Spleen (tissue), 11 donors: ENCODE measurements at regions not wholly inside any gene's neighbourhood (a gene's known extent, or its start where the extent isn't known, plus 50 kb on each side); places are given as distances from the start of the nearest gene placed in this dataset.

Source experiments
- DNase-seq: peaks from one replicate; pipeline ENCODE4 v3.0.0-alpha.2; 2020
- H3K27ac ChIP-seq, 8 donors: fragments of 200-600 bp; sonication (generic) in 7 of 8; 1 replicate in 4 of 8; 2 replicates in 4 of 8; pipeline versions ENCODE4 v1.5.0 to v1.8.0; 2016 to 2021; ENCODE audit warnings: inconsistent platforms in 4 of 8, mild to moderate bottlenecking in 4 of 8, moderate library complexity in 1 of 8
- H3K27me3 ChIP-seq, 7 donors: fragments of 200-600 bp; sonication (generic) in 6 of 7; replicated peaks in 1 of 7; 1 replicate in 4 of 7; 2 replicates in 3 of 7; pipeline versions ENCODE4 v1.5.0 to v1.8.0; 2016 to 2021; ENCODE audit warnings: inconsistent platforms in 3 of 7, mild to moderate bottlenecking in 1 of 7
- H3K36me3 ChIP-seq, 6 donors: fragments of 200-600 bp; sonication (generic) in 5 of 6; 1 replicate in 4 of 6; 2 replicates in 2 of 6; pipeline versions ENCODE4 v1.5.0 to v1.8.0; 2016 to 2021; ENCODE audit warnings: inconsistent platforms in 2 of 6
- H3K4me1 ChIP-seq, 6 donors: fragments of 200-600 bp; sonication (generic) in 5 of 6; 1 replicate in 3 of 6; 2 replicates in 3 of 6; pipeline versions ENCODE4 v1.5.0 to v1.8.0; 2016 to 2021; ENCODE audit warnings: inconsistent platforms in 3 of 6
- H3K4me3 ChIP-seq, 8 donors: fragments of 200-600 bp; sonication (generic) in 7 of 8; 1 replicate in 4 of 8; 2 replicates in 4 of 8; pipeline versions ENCODE4 v1.5.0 to v1.8.0; 2016 to 2021; ENCODE audit warnings: inconsistent platforms in 4 of 8, mild to moderate bottlenecking in 4 of 8, moderate library complexity in 2 of 8
- H3K9me3 ChIP-seq, 8 donors: fragments of 200-600 bp; sonication (generic) in 7 of 8; 1 replicate in 4 of 8; 2 replicates in 4 of 8; pipeline versions ENCODE4 v1.5.0 to v1.8.0; 2016 to 2021; ENCODE audit warnings: inconsistent platforms in 4 of 8
- CTCF ChIP-seq, 11 experiments: fragments of 200-600 bp in 7 of 11; fragments of 450-650 bp in 4 of 11; sonication (generic) in 4 of 11; IDR thresholded peaks in 8 of 11; conservative IDR thresholded peaks in 3 of 11; 1 replicate in 7 of 11; 2 replicates in 4 of 11; pipeline versions ENCODE4 v1.4.0 to v1.8.0; 2016 to 2021; ENCODE audit warnings: antibody characterized with exemption in 11 of 11, inconsistent platforms in 4 of 11, mild to moderate bottlenecking in 1 of 11
- POLR2A ChIP-seq, 3 donors: fragments of 450-650 bp; IDR thresholded peaks; one replicate each; pipeline ENCODE4 v1.5.1; 2017; ENCODE audit warnings: antibody characterized with exemption in 3 of 3, mild to moderate bottlenecking in 1 of 3
- POLR2AphosphoS5 ChIP-seq, 3 donors: sonication (generic); formaldehyde crosslinking; IDR thresholded peaks; one replicate each; pipeline ENCODE4 v1.5.1; 2017; ENCODE audit warnings: antibody characterized with exemption in 3 of 3
- WGBS, 5 donors: extraction: QIAGEN DNeasy Blood & Tissue Kit in 3 of 5; methylation state at CpG; one replicate each; pipeline versions ENCODE4 v1.1.5 to v1.1.7; 2013 to 2018; 5-methylcytosine and 5-hydroxymethylcytosine counted together
- intact Hi-C: fragments of 100-400 bp; cut with DNase I; formaldehyde crosslinking; loops from one replicate; pipeline ENCODE4 v1.15.0; 2023; ENCODE audit warnings: low total_unique reads
- donor health status: healthy with polysubstance abuse.
- donor health status: DM: no; HTN: no; CAD: no; lungs with moderate emphysema.
- donor health status: DM: no; HTN: no; CAD: no.
- donor health status: Bipolar disorder and iron deficiency.
- donor health status: healthy.
- donor health status: DM: no; HTN: no; CAD: no.
- donor health status: DM: yes; HTN: yes; CAD: no.

GRCh38 chr2:144632809-144633208 lies 112.9 kb upstream of the ZEB2 start:
- intact Hi-C loops: no loop called here
- no peak for DNase-seq
- Histone ChIP-seq H3K4me3 (no peak overlapping the region), H3K27ac (no peak overlapping the region), H3K36me3 (no peaks in the 10 kb centered on the region), H3K4me1 (peaks cover 0 to 11% (median 5%) of the 10 kb centered on the region in 6 donors), H3K9me3 (peaks cover 0 to 24% (median 16%) of the 10 kb centered on the region in 8 donors), H3K27me3 (no peaks in the 10 kb centered on the region)
- WGBS, 5 donors: 53 to 84% (median 70%) methylated on average over 2 of the region's 2 CpGs
- TF ChIP-seq POLR2AphosphoS5 (IDR thresholded peaks at IDR 0.05) (no peak), CTCF (IDR thresholded peaks at IDR 0.05 in 8 of 11, conservative IDR thresholded peaks at IDR 0.05 in 3 of 11) (no peak), POLR2A (IDR thresholded peaks at IDR 0.05) (no peak)

- peaks cover 0 to 11% (median 5%) of the 10 kb centered on the region in 6 donors for H3K4me1 ChIP-seq
- H3K27me3 ChIP-seq: no peaks in the 10 kb centered on the region
- intact Hi-C loops: no loop called here
- TF ChIP-seq POLR2AphosphoS5 (IDR thresholded peaks at IDR 0.05): no peak
- TF ChIP-seq CTCF (IDR thresholded peaks at IDR 0.05 in 8 of 11, conservative IDR thresholded peaks at IDR 0.05 in 3 of 11): no peak
- no peak for TF ChIP-seq POLR2A (IDR thresholded peaks at IDR 0.05)
- H3K4me3 ChIP-seq: no peak overlapping the region
- H3K9me3 ChIP-seq: peaks cover 0 to 20% (median 14%) of the 10 kb centered on the region in 8 donors
- H3K27ac ChIP-seq: no peak overlapping the region
- H3K36me3 ChIP-seq: no peaks in the 10 kb centered on the region
- DNase-seq: no peak
- 74 to 90% (median 89%) methylated on average over 1 of the region's 1 CpG for WGBS, 5 donors
Observed at GRCh38 chr2:144631636-144632035, 111.7 kb upstream of the ZEB2 start.

GRCh38 chr2:144630459-144631215 lies 110.7 kb upstream of the ZEB2 start:
- Histone ChIP-seq H3K36me3 (no peaks in the 10 kb centered on the region), H3K27ac (no peak overlapping the region), H3K9me3 (peaks cover 0 to 12% (median 4%) of the 10 kb centered on the region in 8 donors), H3K4me1 (peaks cover 0 to 11% (median 5%) of the 10 kb centered on the region in 6 donors), H3K27me3 (no peaks in the 10 kb centered on the region), H3K4me3 (no peak overlapping the region)
- no peak for DNase-seq
- 56 to 72% (median 65%) methylated on average over 2 of the region's 2 CpGs for WGBS, 5 donors
- intact Hi-C loops: no loop called here
- TF ChIP-seq POLR2AphosphoS5 (IDR thresholded peaks at IDR 0.05): no peak
- no peak for TF ChIP-seq CTCF (IDR thresholded peaks at IDR 0.05 in 8 of 11, conservative IDR thresholded peaks at IDR 0.05 in 3 of 11)
- TF ChIP-seq POLR2A (IDR thresholded peaks at IDR 0.05): no peak

GRCh38 chr2:144629935-144630334 lies 110.0 kb upstream of the ZEB2 start:
- H3K27ac ChIP-seq: no peak overlapping the region
- intact Hi-C loops: no loop called here

More at GRCh38 chr2:144629935-144630334, 110.0 kb upstream of the ZEB2 start:
- Histone ChIP-seq H3K27me3 (no peaks in the 10 kb centered on the region), H3K36me3 (no peaks in the 10 kb centered on the region), H3K4me1 (peaks cover 0 to 11% (median 5%) of the 10 kb centered on the region in 6 donors), H3K4me3 (no peak overlapping the region), H3K9me3 (peaks cover 0 to 5% (median 0%) of the 10 kb centered on the region in 8 donors)
- no peak for TF ChIP-seq POLR2A (IDR thresholded peaks at IDR 0.05)
- TF ChIP-seq CTCF (IDR thresholded peaks at IDR 0.05 in 8 of 11, conservative IDR thresholded peaks at IDR 0.05 in 3 of 11): no peak
- TF ChIP-seq POLR2AphosphoS5 (IDR thresholded peaks at IDR 0.05): no peak
- no peak for DNase-seq
